Neuronal stem cell (in vitro differentiated cells): ENCODE measurements at regions not wholly inside any gene's neighbourhood (a gene's known extent, or its start where the extent isn't known, plus 50 kb on each side); places are given as distances from the start of the nearest gene placed in this dataset.

Experiments
- DNase-seq: peaks from one replicate; pipeline ENCODE4 v3.0.0-alpha.2; 2013; ENCODE audit warnings: low spot score
- H2AFZ ChIP-seq: one replicate; pipeline ENCODE4 v1.6.1; 2013; ENCODE audit warnings: mild to moderate bottlenecking, low read length, inconsistent platforms
- H2AK5ac ChIP-seq: 2 replicates; pipeline ENCODE4 v1.6.1; 2013; ENCODE audit warnings: low read depth, mild to moderate bottlenecking, inconsistent platforms, low read length, moderate library complexity, mixed read lengths
- H2BK120ac ChIP-seq: 2 replicates; pipeline ENCODE4 v1.6.1; 2013; ENCODE audit warnings: low read depth, mild to moderate bottlenecking, inconsistent platforms, low read length, moderate library complexity, mixed read lengths
- H2BK12ac ChIP-seq: one replicate; pipeline ENCODE4 v1.6.1; 2013; ENCODE audit warnings: low read length, inconsistent platforms
- H2BK15ac ChIP-seq: 2 replicates; pipeline ENCODE4 v1.6.1; 2013; ENCODE audit warnings: mild to moderate bottlenecking, low read length, inconsistent platforms, mixed read lengths
- H2BK5ac ChIP-seq: one replicate; pipeline ENCODE4 v1.6.1; 2013; ENCODE audit warnings: inconsistent platforms, mild to moderate bottlenecking, low read length, moderate library complexity
- H3K14ac ChIP-seq: one replicate; pipeline ENCODE4 v1.6.1; 2013; ENCODE audit warnings: low read length, inconsistent platforms
- H3K18ac ChIP-seq: 2 replicates; pipeline ENCODE4 v1.6.1; 2013; ENCODE audit warnings: low read length, inconsistent platforms
- H3K23ac ChIP-seq: 2 replicates; pipeline ENCODE4 v1.6.1; 2013; ENCODE audit warnings: low read depth, mild to moderate bottlenecking, mixed read lengths, low read length, inconsistent platforms; ENCODE audit not compliant: poor library complexity
- H3K27ac ChIP-seq: replicated peaks from 3 replicates; pipeline ENCODE4 v1.5.1; 2013; ENCODE audit warnings: low read length, inconsistent platforms
- H3K27me3 ChIP-seq, 3 experiments: 2 replicates each; pipeline ENCODE4 v1.6.1; 2013; ENCODE audit warnings: low read length in 3 of 3, mild to moderate bottlenecking in 2 of 3, inconsistent platforms in 1 of 3, low read depth in 1 of 3, mixed read lengths in 1 of 3, moderate library complexity in 1 of 3; ENCODE audit not compliant: control insufficient read depth in 3 of 3, insufficient read depth in 3 of 3
- H3K36me3 ChIP-seq, 2 donors: replicated peaks in 1 of 2; 2 replicates each; pipeline ENCODE4 v1.6.1; 2013; ENCODE audit warnings: low read length in 2 of 2; ENCODE audit not compliant: control insufficient read depth in 2 of 2, insufficient read depth in 2 of 2
- H3K4ac ChIP-seq: 2 replicates; pipeline ENCODE4 v1.6.1; 2013; ENCODE audit warnings: inconsistent platforms, mild to moderate bottlenecking, low read length, moderate library complexity
- H3K4me1 ChIP-seq, 2 donors: 1 replicate in 1 of 2; 2 replicates in 1 of 2; pipeline ENCODE4 v1.6.1; 2013; ENCODE audit warnings: low read length in 2 of 2, low read depth in 1 of 2; ENCODE audit not compliant: control insufficient read depth in 2 of 2, insufficient read depth in 1 of 2
- H3K4me2 ChIP-seq: one replicate; pipeline ENCODE4 v1.6.1; 2013; ENCODE audit warnings: mild to moderate bottlenecking, low read length, inconsistent platforms; ENCODE audit not compliant: insufficient read depth, poor library complexity, severe bottlenecking
- H3K4me3 ChIP-seq, 2 donors: 2 replicates each; pipeline ENCODE4 v1.5.1; 2013; ENCODE audit warnings: low read length in 2 of 2, mild to moderate bottlenecking in 2 of 2, inconsistent platforms in 1 of 2, moderate library complexity in 1 of 2
- H3K79me1 ChIP-seq: one replicate; pipeline ENCODE4 v1.6.1; 2013; ENCODE audit warnings: low read depth, mild to moderate bottlenecking, inconsistent platforms, low read length, moderate library complexity
- H3K9ac ChIP-seq: one replicate; pipeline ENCODE4 v1.6.1; 2013; ENCODE audit warnings: mild to moderate bottlenecking, low read depth, low read length, inconsistent platforms; ENCODE audit not compliant: poor library complexity
- H3K9me3 ChIP-seq, 2 donors: replicated peaks in 1 of 2; 2 replicates each; pipeline versions ENCODE3 to v1.6.1; 2013; ENCODE audit warnings: low read length in 2 of 2, mild to moderate bottlenecking in 2 of 2, inconsistent platforms in 1 of 2, low read depth in 1 of 2, mixed read lengths in 1 of 2, moderate library complexity in 1 of 2; ENCODE audit not compliant: control insufficient read depth in 2 of 2, insufficient read depth in 1 of 2
- H4K8ac ChIP-seq: one replicate; pipeline ENCODE4 v1.6.1; 2013; ENCODE audit warnings: low read depth, mild to moderate bottlenecking, inconsistent platforms, low read length, moderate library complexity
- H4K91ac ChIP-seq: one replicate; pipeline ENCODE4 v1.6.1; 2013; ENCODE audit warnings: low read length, low read depth, mild to moderate bottlenecking, inconsistent platforms; ENCODE audit not compliant: poor library complexity
- WGBS, 2 donors: extraction: QIAGEN DNeasy Blood & Tissue Kit; methylation state at CpG; one replicate each; pipeline ENCODE4 v1.1.7; 2013; ENCODE audit warnings: missing lambda C conversion rate in 2 of 2, mixed read lengths in 1 of 2; ENCODE audit not compliant: insufficient read length in 2 of 2, insufficient replicate concordance in 1 of 2; ENCODE audit errors: extremely low coverage in 2 of 2; 5-methylcytosine and 5-hydroxymethylcytosine counted together

- Histone ChIP-seq H3K9me3 (peaks cover 0 to 3% of the 10 kb centered on the region in 2 donors), H2BK12ac (no peak overlapping the region), H3K14ac (no peak overlapping the region), H3K18ac (no peak overlapping the region), H3K4me2 (no peak overlapping the region), H2AK5ac (no peak overlapping the region), H2BK5ac (no peak overlapping the region), H3K4me3 (no peak overlapping the region), H2BK120ac (no peak overlapping the region), H4K91ac (no peak overlapping the region), H2BK15ac (no peak overlapping the region), H3K4ac (no peak overlapping the region), H3K27ac (peak overlapping the region; percentile 83), H3K4me1 (peaks cover 10 to 31% of the 10 kb centered on the region in 2 donors), H3K23ac (no peak overlapping the region), H3K79me1 (no peaks in the 10 kb centered on the region), H3K36me3 (no peaks in the 10 kb centered on the region), H4K8ac (no peak overlapping the region), H2AFZ (peak overlapping the region; percentile 18), H3K27me3 (no peaks in the 10 kb centered on the region), H3K9ac (no peak overlapping the region)
- peak; percentile 68 for DNase-seq
- WGBS, 2 donors: no CpG with 5 or more reads among the region's 1 CpG
These were observed 251.1 kb upstream of the RMST start for GRCh38 chr12:97211416-97211930.

DNA sequence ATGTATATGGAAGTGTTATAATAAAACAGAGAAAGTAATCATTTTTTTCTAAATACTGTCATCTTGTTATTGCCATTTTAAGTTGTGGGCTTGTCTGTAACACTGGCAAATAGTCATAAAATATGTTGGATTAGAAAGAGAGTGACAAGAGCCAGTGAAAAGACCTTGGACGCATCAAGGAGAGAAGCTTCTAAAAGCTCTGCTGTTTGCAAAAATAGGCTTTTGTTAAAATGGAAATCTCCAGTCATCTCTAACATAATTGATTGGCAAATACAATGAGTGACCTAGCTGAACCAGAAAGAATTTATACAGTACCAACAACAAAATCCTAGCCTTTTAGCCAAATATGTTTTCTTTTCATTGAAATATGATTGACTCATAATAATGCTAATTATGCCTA, 245.8 kb upstream of the RMST start:
- Histone ChIP-seq H3K4ac (no peak overlapping the region), H3K27me3 (no peaks in the 10 kb centered on the region), H3K27ac (no peak overlapping the region), H2BK120ac (no peak overlapping the region), H3K36me3 (no peaks in the 10 kb centered on the region), H2AK5ac (no peak overlapping the region), H3K23ac (no peak overlapping the region), H2BK12ac (no peak overlapping the region), H4K8ac (no peak overlapping the region), H4K91ac (no peak overlapping the region), H2AFZ (no peak overlapping the region), H3K9ac (no peak overlapping the region), H3K4me3 (no peak overlapping the region), H3K9me3 (peaks cover 0 to 8% of the 10 kb centered on the region in 2 donors), H3K18ac (no peak overlapping the region), H3K79me1 (no peaks in the 10 kb centered on the region), H2BK15ac (no peak overlapping the region), H3K14ac (no peak overlapping the region), H2BK5ac (no peak overlapping the region), H3K4me2 (no peak overlapping the region), H3K4me1 (peaks cover 9 to 33% of the 10 kb centered on the region in 2 donors)
- DNase-seq: no peak
- no CpG with 5 or more reads among the region's 1 CpG for WGBS, 2 donors

DNA sequence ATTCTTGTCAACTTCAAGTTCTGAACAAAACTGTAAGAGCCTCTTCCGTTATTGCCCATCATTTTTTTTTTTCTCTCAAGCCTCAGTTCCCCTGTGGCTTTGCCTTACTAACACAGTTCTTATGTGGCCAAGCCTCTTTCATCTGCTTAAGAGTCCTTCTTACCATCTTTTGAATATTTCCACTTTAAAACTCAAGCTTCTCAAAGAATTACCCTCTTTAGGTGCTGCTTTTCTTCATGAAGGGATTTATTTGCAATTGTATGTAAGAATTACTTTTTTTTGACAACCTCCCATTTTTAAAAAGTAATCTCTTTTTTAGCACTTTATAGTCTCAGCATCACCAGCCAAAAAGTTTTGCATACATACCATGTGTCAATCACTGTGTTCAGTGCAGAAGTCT, 240.2 kb upstream of the RMST start:
- Histone ChIP-seq H3K23ac (no peak overlapping the region), H3K9ac (no peak overlapping the region), H2BK12ac (no peak overlapping the region), H2BK120ac (no peak overlapping the region), H3K27ac (no peak overlapping the region), H3K27me3 (no peaks in the 10 kb centered on the region), H3K4me1 (peaks cover 2 to 6% of the 10 kb centered on the region in 2 donors), H3K14ac (no peak overlapping the region), H2BK15ac (no peak overlapping the region), H2AFZ (no peak overlapping the region), H3K4me3 (no peak overlapping the region), H3K4ac (no peak overlapping the region), H3K9me3 (peaks cover 0 to 7% of the 10 kb centered on the region in 2 donors), H4K91ac (no peak overlapping the region), H2AK5ac (no peak overlapping the region), H4K8ac (no peak overlapping the region), H2BK5ac (no peak overlapping the region), H3K4me2 (no peak overlapping the region), H3K79me1 (no peaks in the 10 kb centered on the region), H3K18ac (no peak overlapping the region), H3K36me3 (no peaks in the 10 kb centered on the region)
- no CpG with 5 or more reads among the region's 1 CpG for WGBS, 2 donors
- DNase-seq: no peak

- no peaks in the 10 kb centered on the region for H3K36me3 ChIP-seq
- H2AK5ac ChIP-seq: no peak overlapping the region
- H4K8ac ChIP-seq: no peak overlapping the region
- H2BK12ac ChIP-seq: no peak overlapping the region
- H2BK5ac ChIP-seq: no peak overlapping the region
- H3K18ac ChIP-seq: no peak overlapping the region
- H3K9ac ChIP-seq: no peak overlapping the region
- no peak overlapping the region for H3K23ac ChIP-seq
- H4K91ac ChIP-seq: no peak overlapping the region
- H3K27ac ChIP-seq: no peak overlapping the region
- H2AFZ ChIP-seq: no peak overlapping the region
- H3K4me3 ChIP-seq: no peak overlapping the region
- no peak overlapping the region for H2BK15ac ChIP-seq
- H3K4me1 ChIP-seq: no peaks in the 10 kb centered on the region
- WGBS, 2 donors: no CpG with 5 or more reads among the region's 1 CpG
- H3K14ac ChIP-seq: no peak overlapping the region
- peaks cover 0 to 10% of the 10 kb centered on the region in 2 donors for H3K9me3 ChIP-seq
- H3K79me1 ChIP-seq: no peaks in the 10 kb centered on the region
- H3K4ac ChIP-seq: no peak overlapping the region
- no peaks in the 10 kb centered on the region for H3K27me3 ChIP-seq
- no peak overlapping the region for H2BK120ac ChIP-seq
- no peak for DNase-seq
- H3K4me2 ChIP-seq: no peak overlapping the region
These were observed 239.2 kb upstream of the RMST start for GRCh38 chr12:97223419-97223818.
